ENCODE measurements at regions not wholly inside any gene's neighbourhood (a gene's known extent, or its start where the extent isn't known, plus 50 kb on each side); places are given as distances from the start of the nearest gene placed in this dataset.
"Not testable (repeated sequence)": the region's sequence is repeated elsewhere in the genome, so short reads cannot be mapped to it uniquely, and the experiment has no call there.

DNA sequence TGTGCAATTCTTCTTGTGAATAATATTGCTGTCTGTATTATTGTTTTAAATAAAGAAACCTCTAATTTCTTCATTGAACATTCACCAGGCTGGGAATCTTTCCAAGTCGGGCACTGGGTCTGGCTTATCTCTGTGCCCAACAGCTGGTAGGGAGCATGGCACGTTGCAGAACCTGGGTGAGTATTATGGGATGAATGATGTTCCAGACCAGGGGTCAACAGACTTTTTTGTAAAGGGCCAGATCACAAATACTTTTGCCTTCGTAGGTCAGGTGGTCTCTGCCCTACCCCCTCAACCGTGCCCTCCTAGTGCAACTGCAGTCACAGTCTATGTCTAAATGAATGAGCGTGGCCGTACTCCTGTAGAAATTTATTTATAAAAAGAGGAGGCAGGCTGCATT, 81.6 kb upstream of the FOXQ1 start:
- DNase-seq = no peak

GRCh38 chr6:1229808-1230207, 82.1 kb upstream of the FOXQ1 start:
- DNase-seq = no peak

DNA sequence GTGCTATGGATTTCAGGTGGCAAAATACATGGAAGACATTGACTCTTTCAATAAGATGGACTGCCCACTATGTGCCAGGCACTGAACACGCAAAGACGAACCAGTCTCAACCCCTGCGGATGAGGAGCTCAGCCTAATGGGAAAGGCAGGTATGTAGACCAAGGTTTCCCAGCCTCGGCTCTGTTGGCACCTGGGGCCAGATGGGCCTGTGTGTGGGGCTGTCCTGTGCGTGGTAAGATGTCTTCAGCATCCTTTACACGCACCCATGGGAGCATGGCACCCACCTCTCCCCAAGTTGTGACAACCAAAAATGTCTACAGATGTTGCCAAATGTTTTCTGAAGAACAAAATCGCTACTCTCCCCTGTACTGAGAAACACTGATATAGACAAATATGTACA, 82.6 kb upstream of the FOXQ1 start:
- DNase-seq = no peak

DNA sequence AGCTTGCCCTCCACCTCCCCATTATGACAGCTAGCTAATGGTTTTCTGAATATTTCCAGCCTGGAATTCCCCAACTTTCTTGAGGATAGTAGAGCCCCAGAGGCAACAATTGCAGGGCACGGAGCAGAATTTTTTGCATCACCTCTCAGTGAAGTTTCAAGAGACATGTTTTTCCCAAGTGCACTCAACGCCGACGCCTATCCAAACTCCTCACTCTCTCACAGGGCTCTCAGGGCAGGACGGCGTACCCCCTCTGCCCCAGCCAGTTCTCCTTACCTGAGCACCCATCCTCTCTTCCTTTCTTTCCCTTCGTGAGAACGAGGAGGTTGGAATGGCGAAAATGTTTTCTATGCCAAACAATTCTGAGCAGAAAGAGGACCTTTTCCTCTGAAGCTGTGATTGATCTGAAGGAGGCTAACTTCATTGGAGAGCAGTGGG, 83.1 kb upstream of the FOXQ1 start:
- no peak for DNase-seq

DNA sequence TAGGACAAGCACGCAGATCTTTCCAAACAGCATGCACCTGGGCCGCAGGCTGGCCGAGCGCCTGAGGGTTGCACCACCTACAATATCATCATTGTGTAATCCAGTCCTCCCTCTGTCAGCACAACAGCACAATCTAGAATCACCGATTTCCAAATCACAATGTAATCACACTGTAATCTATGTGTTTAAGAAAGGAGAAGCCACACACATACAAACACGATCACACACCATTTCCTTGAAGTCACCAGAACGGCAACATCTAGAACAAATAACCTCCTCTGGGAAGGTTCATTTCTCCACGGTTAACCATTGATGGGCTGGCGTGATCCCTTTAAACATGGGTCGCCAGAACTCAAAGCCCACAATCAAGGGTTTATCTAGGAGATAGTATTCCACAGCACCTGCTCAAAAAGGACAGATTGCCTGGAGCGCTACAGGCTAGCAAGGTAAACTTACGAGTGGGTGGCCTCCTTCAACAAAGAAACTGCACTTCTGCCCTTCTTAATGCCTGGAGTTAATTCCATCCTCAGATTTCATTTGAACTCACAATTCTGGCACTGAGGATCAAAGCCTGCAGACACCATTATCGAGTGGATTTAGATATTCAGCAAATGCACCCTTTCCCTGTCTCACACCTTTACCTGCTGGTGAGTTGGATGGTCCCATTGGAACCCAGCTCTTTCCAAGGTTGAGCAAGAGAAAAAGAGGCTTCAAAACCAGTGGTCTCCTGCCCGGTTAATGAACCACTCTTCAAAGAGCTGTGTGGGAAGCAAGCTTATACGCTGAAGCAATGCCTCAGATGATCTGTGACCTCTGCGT, 83.8 kb upstream of the FOXQ1 start:
- no peak for DNase-seq

DNA sequence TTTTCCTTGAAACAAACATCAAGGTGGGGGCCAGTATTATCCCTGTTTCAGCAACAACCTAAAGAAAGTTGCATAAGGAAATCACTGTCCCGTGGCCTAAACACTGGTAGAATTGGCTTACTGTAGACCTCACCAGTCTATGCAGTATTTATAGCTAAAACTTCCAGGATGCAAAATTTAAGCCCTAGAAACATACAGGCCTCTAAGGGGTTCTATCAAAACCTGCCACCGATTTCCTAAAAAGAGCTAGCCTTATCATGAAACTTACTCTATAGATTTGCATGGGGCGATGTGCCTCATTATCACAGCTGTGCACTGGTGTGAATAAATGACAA, 84.3 kb upstream of the FOXQ1 start:
- no peak for DNase-seq

DNA sequence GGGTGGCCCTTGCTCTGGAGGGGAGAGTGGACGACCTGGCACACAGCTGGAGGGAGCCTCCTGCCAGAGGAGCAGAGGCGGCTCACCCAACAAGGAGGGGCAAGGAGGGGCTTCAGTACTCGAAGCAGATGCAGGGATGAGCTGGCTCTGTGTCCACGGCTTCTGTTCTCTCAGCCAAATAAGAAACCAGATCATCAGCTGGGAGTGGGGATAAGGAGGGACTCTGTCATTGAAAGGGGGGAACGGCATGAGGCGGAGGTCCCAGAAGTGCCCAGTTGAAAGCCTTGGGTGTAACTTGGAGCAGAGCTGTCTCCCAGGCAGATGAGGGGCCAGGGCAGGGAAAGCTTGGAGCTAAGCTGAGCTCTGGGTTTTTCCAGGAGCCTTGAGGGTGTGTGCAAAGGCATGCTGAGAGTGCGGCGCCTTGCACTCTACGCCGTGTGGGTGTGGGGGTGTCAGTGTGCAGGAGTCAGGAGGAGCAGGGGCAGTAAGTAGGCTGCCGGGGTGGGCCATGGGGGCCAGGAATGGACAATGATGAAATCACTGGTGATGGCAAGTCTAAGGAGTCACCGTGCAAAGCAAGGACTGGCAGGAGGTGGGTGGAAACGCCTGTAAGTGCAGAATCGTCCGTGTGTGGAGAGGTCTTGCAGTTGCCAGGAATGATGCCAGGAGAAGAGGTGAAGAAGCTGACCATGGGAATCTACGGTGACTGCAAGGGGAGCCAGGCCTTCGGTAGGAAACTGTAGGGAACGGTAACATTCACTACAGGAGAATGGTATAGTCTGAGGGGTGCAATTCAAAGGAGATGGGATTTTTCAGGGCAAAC, 85.4 kb upstream of the FOXQ1 start:
- no peak for DNase-seq

DNA sequence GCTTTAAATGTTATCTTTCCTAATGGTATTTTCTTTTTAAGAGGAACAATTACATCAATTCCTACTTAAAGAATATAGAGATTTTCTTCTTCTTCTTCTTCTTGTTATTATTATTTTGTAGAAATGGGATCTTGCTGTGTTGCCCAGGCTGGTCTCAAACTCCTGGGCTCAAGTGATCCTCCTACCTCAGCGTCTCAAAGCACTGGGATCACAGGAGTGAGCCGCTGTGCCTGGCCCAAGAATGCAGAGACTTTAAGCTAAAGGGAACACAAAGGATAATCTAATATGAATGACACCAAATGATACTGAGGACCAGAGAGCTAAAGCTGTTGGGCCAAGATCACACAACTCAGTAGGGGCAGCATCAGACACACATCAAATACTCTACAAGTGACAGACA, 87.4 kb upstream of the FOXQ1 start:
- DNase-seq = no peak

DNA sequence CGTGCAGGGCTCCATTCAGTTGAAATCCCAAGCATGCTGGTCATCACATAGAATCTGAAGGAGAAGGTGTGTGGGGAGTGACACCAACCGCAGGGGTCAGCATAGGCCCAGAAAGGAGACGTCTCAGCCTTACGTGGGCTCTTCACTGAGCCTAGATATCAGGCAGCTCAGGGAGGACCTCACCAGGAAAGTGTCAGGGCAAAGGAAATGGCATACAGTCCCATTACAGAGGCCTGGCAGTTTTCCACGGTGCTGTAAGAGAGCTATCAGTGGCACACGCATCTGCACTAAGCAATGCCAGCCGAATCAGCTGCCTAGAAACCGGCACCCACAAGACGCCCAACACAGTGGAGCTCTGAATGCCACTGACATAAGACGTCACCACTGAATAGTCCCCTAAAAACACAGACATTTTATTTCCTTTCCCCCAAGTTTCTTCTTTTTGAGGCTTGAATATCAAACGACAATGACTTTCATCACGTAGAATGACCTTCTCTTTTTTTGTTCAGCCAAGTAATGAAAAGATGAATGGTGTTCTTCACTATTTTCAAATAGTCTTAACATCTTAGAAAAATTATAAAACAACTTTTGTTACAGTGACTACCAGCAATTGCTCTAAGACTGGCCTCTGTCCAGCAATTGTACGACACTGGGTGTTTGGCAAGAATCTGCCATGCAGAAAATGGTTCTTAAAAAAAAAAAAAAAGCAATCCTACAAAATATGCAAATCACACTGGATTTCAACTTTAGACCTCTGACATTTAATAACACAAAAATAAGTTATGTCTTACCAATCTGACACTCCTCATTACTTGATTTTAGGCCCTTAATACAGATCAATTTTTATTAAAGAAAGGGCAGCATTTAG, 88.9 kb upstream of the FOXQ1 start:
- DNase-seq = no peak

DNA sequence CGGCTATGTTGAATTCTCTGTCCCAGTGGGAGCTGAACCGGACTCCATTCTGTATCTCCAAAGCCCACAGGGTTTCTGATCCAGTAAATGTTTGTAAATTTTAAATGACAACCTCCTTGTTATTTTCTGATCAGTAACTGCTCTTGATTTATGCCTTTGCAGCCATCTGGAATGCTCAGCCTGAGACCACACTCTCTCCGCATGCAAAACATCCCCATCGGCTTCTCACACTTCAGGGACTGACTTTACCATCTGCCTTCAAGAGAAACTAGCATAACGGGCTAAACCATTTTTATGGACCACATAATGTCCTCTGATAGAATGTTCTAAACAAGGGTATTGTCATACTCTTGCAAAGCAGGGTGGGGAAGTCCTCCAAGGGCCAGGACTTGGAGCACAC, 94.5 kb upstream of the FOXQ1 start:
- DNase-seq = no peak

DNA sequence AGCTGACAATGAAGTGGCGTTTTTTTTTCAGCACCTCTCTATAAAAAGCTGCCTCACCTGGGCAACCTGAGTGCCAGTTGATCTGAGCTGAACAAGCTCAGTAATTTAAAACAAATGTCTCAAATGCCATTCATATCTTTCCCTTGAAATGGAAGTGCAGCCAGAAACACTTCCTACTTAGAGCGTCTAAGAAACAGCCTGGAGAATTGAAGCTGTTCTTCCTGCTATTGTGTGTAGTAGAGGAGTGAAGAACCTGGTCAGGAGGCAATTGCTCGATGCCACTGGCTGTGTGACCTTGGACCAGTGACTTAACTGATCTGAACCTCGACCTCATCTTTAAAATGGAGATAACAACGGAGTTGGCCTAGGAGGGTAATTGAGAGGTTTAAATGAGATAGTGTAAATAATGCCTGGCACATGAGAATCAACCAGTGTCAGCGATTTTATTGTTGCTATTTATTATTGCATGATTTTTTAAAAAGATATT, 95.4 kb upstream of the FOXQ1 start:
- no peak for DNase-seq

DNA sequence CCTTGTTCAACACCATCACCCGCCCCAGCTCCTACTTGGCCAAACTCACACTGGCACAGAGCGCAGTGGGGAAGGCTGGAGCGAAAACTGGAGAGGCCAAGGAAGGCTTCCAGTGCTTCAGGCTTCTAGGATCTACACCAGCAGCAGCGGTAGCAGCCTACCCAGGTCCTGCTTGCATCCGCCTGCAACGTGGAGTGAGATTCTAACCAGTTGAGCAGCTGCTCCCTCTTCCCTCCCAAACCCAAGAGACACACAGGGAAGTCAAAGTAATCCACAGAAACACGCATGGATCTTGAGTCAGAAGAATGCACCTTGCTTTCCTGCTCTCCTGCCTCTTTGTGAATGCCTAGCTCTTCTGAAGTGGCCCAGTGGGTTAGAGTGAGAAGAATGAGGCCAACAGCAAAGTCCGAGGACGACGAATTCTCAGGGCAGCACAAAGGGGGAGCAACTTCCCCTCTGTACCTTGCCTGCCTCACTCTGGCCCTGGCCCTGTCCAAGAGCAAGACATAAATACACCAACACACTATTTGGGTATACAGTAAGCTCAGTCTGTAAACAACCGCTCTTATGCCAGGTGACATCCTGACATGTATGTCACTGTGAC, 95.9 kb upstream of the FOXQ1 start:
- DNase-seq = no peak

DNA sequence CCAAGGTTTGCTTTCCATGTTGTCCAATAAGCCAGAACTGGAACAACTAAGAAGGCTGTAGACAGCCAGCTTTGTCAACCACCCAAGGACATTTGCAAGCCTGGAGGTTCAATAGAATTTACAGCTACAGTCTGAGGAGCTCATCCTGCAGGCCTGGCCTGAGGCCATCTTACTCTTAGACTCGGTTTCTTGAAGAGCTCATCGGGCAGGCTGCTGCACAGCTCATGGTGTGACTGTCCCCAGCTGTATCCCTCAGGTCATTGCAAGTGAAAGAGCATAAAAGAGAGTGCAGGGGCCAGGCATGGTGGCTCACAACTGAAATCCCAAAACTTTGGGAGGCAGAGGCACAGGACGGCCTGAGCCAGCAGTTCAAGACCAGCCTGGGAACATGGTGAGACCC, 96.9 kb upstream of the FOXQ1 start:
- no peak for DNase-seq

DNA sequence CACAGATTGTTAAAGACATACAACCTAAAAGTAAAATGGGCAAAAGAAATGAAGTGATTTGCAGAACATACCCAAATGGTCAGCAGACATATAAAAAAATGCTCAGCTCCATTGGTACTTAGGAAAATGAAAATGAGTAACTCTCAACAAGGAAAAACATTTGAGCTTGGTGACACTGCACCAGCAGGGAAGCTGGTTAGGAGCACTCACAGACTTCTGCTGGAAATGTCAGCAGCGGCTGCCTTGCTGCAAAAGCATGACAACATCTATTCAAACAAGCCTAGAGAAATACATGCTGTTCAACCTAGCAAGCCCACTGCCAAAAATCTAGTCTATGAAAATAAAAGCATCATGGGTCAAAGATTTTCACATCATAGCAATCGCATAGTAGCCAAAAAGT, 99.0 kb upstream of the FOXQ1 start:
- no peak for DNase-seq

- not testable (repeated sequence) for DNase-seq
Observed at GRCh38 chr6:1212138-1212537, 99.8 kb upstream of the FOXQ1 start.

- not testable (repeated sequence) for DNase-seq
Observed at GRCh38 chr6:1210631-1211030, 101.3 kb upstream of the FOXQ1 start.

GRCh38 chr6:1208876-1209275, 103.0 kb upstream of the FOXQ1 start:
- no peak for DNase-seq

DNA sequence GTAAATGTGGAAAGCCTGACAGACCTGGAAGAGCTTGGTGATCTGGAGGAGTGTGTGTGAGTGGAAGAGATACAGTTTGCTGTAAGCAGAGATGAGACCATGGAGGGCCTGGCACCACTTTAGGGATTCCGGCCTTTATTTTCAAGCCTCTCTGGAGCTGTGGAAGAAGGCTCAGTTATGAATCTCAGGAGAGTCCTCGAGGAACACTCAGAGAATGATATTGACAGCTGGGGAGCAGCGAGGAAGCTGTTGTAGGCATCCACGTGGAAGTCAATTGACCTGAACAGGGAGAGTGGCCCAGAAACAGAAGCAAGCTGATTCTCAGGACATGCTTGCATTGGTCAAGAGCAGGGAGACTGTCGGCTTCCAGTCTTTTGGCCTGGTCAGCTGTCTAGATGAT, 108.4 kb upstream of the FOXQ1 start:
- no peak for DNase-seq

- DNase-seq = no peak
Observed at GRCh38 chr6:1202201-1202600, 109.7 kb upstream of the FOXQ1 start.

GRCh38 chr6:1201547-1202200, 110.2 kb upstream of the FOXQ1 start:
- no peak for DNase-seq

DNA sequence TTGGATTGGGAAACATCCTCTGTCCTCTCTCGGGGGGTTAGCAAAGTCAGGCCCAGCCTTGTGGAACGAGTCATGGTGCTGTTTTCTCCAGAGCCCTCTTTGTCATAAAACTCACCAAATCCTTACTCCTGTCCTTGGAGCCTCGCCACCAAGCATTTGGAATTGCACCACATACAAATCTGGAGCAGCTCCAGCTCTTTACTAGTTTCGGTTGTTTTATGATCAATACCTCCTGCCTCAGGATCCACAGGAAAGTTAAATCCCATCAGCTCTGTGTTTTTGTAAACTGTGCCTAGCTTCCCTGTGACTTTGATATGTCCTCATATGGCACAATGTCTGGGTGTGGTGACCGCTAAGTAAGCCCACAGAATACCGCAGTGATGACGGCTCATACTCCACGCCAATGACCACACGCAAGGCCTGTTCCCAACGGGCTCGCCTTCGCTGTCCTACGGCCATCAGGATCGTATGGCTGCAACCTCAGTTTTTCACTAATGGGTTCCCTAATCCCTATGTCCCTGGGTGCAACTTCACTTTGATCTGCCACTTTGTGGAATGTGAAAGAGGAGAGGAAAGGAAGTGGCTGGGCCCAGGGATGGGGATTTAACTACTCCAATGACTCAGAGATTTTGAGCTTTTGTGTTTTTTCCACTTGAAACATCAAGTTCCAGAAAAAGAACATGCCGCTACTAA, 111.3 kb upstream of the FOXQ1 start:
- DNase-seq = no peak

GRCh38 chr6:1200081-1200408, 111.9 kb upstream of the FOXQ1 start:
- no peak for DNase-seq

Data from NCI-H2081 treated with DMSO at 0.1 percent for 48 hours (cell line).